ENCODE measurements at regions not wholly inside any gene's neighbourhood (a gene's known extent, or its start where the extent isn't known, plus 50 kb on each side); places are given as distances from the start of the nearest gene placed in this dataset.
"Not testable (repeated sequence)": the region's sequence is repeated elsewhere in the genome, so short reads cannot be mapped to it uniquely, and the experiment has no call there.

- no peak for ATAC-seq
Measured at GRCh38 chr22:25397616-25398015, 166.9 kb upstream of the GRK3 start.

DNA sequence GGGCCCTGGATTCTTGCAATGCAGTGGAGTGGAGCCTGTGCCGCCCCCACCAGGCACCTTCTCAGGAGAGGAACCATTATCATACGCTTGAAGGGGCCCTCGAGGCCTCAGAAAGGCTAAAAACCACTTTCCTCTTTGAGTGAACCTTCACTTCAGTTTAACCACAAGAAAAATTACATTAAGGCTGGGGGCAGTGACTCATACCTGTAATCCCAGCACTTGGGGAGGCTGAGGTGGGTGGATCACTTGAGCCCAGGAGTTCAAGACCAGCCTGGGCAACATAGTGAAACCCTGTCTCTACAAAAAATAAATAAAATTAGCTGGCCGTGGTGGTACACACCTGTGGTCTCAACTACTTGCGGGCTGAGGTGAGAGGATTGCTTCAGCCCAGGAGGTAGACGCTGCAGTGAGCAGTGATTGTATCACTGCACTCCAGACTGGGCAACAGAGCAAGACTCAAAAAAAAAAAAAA lies 165.8 kb upstream of the GRK3 start:
- peak; percentile 75 to 79 for ATAC-seq

DNA sequence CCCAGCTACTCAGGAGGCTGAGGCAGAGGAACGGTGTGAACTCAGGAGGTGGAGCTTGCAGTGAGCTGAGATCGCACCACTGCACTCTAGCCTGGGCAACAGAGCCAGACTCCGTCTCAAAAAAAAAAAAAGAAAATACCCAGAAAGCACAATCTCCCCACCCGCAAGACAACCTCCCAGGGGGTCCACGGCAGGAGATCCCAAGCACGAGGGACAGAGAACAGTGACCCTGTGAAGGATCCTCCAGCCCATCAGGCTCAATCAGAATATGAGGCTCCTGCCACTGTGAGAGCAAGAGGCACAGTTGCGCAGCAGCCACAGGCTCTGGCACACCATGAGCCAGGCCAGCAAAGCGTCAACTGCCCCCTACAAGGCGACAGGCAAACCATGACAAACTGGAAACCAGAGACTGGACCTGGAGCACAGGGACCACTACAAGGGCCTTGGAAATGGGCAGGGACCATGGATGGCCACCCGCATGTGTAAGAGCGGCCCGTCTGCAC lies 164.8 kb upstream of the GRK3 start:
- ATAC-seq: no peak

DNA sequence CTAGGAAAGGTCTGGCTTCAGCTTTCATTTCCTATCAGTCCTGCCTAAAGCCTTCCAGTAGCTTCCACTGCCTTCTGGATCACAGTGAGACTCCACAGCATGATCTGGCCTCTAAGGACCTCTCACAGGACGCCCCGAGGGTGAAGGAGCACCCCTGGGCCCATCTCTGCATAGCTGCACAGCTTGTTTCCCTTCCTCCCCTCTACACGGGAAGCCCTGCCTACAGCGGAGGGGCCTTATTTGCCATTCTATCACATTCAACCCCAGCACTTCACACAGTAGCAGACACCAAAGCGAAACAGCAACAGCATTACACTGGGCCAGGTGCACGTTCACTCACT lies 162.3 kb upstream of the GRK3 start:
- no peak for ATAC-seq

GRCh38 chr22:25402501-25403283 lies 161.8 kb upstream of the GRK3 start:
- no peak for ATAC-seq

GRCh38 chr22:25403284-25403810 lies 161.1 kb upstream of the GRK3 start:
- ATAC-seq: no peak

DNA sequence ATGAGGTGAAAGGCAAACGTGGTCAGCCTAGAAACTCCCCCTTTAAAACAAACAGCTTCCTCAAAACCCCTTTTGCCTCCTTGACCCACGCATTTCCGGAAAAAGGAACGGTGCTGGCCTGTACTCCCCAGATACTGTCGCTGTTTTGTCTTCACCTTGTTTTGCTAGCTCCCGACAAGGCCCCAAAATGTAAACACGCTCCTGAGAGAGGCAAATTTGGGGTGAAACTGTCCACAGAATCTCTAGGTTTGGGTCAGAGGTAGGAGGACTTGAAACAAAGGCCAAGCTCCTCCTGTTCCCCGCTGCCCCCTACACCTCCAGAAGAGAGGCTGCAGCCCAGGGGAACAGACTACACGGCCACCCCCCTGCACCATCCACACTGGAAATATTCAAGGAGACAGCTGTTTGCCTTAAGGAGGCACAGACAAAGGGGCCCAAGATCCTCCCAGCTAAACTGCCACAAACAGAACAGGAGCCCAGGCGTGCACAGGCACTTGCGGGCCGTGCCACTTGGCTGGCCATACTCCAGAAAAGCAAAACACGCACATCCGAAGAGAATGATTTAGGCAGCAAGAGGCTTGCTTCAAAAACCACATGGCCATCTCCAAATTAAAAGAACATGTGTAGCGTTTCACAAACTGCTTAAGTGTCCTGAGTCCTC lies 160.5 kb upstream of the GRK3 start:
- ATAC-seq: no peak

GRCh38 chr22:25404556-25404927 lies 159.9 kb upstream of the GRK3 start:
- peak in 1 of 2 donors; percentile 2 for ATAC-seq

GRCh38 chr22:25404928-25405816 lies 159.3 kb upstream of the GRK3 start:
- peak; percentile 86 to 88 for ATAC-seq

GRCh38 chr22:25405841-25406509 lies 158.5 kb upstream of the GRK3 start:
- no peak for ATAC-seq

GRCh38 chr22:25406510-25407210 lies 157.8 kb upstream of the GRK3 start:
- ATAC-seq: no peak

DNA sequence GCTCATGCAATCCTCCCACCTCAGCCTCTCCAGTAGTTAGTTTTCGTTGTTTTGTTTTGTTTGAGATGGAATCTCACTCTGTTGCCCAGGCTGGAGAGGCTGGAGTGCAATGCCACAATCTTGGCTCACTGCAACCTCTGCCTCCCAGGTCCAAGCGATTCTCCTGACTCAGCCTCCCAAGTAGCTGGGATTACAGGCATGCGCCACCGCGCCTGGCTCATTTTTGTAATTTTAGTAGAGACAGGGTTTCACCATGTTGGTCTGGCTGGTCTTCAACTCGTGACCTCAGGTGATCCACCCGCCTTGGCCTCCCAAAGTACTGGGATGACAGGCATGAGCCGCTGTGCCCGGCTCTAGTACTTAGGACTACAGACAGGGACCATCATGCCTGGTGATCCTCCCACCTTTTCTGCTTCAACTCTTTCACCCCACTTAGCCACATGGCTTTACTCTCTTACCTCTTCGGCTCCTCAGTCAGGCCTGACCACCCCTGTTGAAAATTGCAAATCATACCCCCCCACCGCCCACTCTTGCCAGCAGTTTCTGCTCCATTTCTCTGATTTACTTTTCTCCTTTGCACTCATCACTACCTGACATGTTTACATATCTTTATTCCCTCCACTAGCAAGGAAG lies 157.1 kb upstream of the GRK3 start:
- no peak for ATAC-seq

- ATAC-seq: no peak
Measured at GRCh38 chr22:25407859-25408229, 156.6 kb upstream of the GRK3 start.

GRCh38 chr22:25409240-25409639 lies 155.2 kb upstream of the GRK3 start:
- no peak for ATAC-seq

GRCh38 chr22:25410849-25411248 lies 153.6 kb upstream of the GRK3 start:
- no peak for ATAC-seq

- ATAC-seq: no peak
Measured at GRCh38 chr22:25413620-25414019, 150.9 kb upstream of the GRK3 start.

DNA sequence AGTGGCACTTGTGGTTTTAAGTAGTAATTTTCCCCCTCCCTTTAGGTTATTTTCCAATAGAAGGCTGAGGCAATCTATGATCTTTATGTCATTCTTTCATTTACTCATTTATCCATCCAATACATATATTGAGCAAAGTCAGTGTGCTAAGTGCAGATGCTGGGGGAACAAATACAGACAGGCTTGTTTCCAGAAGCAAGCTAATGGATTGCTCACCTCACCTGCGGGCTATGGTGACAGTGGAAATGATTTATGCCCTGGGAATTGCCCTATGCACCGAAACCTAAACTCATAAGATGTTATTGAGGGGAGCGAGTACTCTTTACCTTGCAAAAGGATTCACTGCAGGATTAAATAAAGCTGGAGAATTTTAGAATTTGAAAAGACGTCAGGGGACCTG lies 148.7 kb upstream of the GRK3 start:
- not testable (repeated sequence) for ATAC-seq

- not testable (repeated sequence) for ATAC-seq
Measured at GRCh38 chr22:25417826-25418225, 146.6 kb upstream of the GRK3 start.

DNA sequence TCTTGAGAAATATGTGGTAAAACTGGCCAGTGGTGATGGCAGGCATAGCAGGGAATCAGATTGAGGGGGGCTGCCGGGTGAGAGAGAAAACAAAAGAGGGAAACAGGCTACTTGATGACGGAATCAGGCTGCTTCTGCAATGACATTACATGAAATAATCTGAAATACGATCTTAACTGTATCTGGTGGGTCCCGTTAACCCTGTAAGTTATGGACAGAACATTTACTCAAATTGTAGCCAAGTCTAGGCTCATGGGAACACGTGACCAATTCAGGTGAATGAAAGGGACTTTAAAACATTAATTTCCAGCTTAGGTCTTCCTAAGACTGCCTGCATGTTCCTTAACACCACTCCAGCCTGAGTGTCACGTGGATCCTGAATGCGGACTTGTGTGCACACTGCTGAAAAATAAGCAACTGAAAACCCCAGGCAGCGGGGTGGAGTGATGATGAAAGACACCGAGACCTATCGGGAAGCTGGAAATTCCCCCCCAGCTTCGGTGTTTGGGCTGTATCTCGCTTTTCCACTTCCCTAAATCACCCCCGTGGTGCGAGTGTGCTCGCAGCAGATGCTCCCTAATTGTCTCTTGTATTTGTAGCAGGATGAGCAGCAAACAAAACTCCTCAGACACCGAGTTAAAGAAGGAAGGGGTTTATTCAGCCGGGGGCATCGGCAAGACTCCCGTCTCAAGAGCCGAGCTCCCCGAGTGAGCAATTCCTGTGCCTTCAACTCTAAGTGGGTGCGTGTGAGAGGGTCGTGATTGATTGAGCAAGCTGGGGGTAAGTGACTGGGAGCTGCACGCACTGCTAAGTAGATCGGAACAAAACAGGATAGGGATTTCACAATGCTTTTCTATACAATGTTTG lies 145.0 kb upstream of the GRK3 start:
- ATAC-seq: no peak

DNA sequence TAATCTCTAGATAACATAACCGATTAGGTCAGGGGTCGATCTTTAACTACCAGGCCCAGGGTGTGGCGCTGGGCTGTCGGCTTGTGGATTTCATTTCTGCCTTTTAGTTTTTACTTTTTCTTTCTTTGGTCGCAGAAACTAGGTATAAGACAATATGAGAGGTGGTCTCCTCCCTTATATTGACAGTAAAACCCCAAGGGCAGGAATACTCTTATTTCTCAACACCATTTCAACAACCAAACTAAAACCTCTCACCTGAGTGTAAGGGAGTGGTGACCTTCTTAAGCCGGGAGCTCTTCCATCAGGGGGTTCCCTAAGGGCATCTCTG lies 144.4 kb upstream of the GRK3 start:
- not testable (repeated sequence) for ATAC-seq
